Activated CD4-positive, alpha-beta memory T cell treated with anti-CD3 and anti-CD28 coated beads for 36 hours (primary cell): ENCODE measurements at regions not wholly inside any gene's neighbourhood (a gene's known extent, or its start where the extent isn't known, plus 50 kb on each side); places are given as distances from the start of the nearest gene placed in this dataset.
"Not testable (repeated sequence)": the region's sequence is repeated elsewhere in the genome, so short reads cannot be mapped to it uniquely, and the experiment has no call there.

ENCODE experiments used
- CTCF ChIA-PET: fragments of 350-600 bp; sonication (Branson Sonifier 250); formaldehyde crosslinking; loops from one replicate; lab custom pipeline; 2021; ENCODE audit warnings: antibody characterized with exemption, inconsistent platforms; lab: Charles Lee
- POLR2A ChIA-PET: fragments of 350-600 bp; sonication (Branson Sonifier 250); formaldehyde crosslinking; loops from one replicate; lab custom pipeline; 2021; ENCODE audit warnings: antibody characterized with exemption; lab: Charles Lee
- DNase-seq: peaks from one replicate; pipeline ENCODE4 v3.0.0-alpha.2; 2020
- H3K27ac Mint-ChIP-seq: one replicate; pipeline ENCODE4 v1.8.0; 2021; ENCODE audit warnings: mixed read lengths
- H3K27me3 Mint-ChIP-seq: one replicate; pipeline ENCODE4 v1.8.0; 2021; ENCODE audit warnings: mixed read lengths
- H3K36me3 Mint-ChIP-seq: one replicate; pipeline ENCODE4 v1.8.0; 2021; ENCODE audit warnings: mixed read lengths
- H3K4me1 Mint-ChIP-seq: one replicate; pipeline ENCODE4 v1.8.0; 2021; ENCODE audit warnings: low read depth, mixed read lengths
- H3K4me3 Mint-ChIP-seq: one replicate; pipeline ENCODE4 v1.8.0; 2021; ENCODE audit warnings: mild to moderate bottlenecking, mixed read lengths
- H3K9me3 Mint-ChIP-seq: one replicate; pipeline ENCODE4 v1.8.0; 2021; ENCODE audit warnings: mixed read lengths
- intact Hi-C: fragments of 100-400 bp; cut with micrococcal nuclease; formaldehyde crosslinking; loops from one replicate; pipeline ENCODE4 v1.15.1; 2023

DNA sequence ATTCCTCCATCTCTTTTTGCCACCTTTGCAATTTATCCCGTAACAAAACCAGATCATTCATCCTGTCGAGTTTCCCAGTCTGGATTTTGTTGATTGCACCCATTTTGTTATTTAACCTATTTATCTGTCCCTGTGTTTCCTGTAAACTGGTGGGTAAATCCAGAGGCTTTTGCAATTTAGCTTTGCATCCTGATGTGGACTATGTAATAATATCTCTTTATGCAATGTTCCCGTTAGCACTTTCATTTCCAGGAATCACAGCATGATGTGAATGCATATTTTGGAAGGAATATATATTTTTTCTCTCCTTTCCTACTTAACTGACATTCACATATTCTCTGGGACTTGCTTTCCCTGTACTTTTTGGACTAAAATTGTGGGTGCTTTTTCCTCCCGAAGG lies 240.3 kb upstream of the GAS1 start:
- H3K27ac Mint-ChIP-seq: no peak overlapping the region
- H3K36me3 Mint-ChIP-seq: no peaks in the 10 kb centered on the region
- no peak overlapping the region for H3K4me3 Mint-ChIP-seq
- intact Hi-C loops: no loop called here
- H3K9me3 Mint-ChIP-seq: peaks cover under 1% of the 10 kb centered on the region
- H3K4me1 Mint-ChIP-seq: no peaks in the 10 kb centered on the region
- ChIA-PET CTCF (interaction anchor here (1.0 kb wide), 1 partner anchor 18 kb away, joined by 3 read pairs; no protein-coding TSS in a partner anchor), POLR2A (no interaction called here)
- DNase-seq: no peak
- peaks cover 5% of the 10 kb centered on the region for H3K27me3 Mint-ChIP-seq

DNA sequence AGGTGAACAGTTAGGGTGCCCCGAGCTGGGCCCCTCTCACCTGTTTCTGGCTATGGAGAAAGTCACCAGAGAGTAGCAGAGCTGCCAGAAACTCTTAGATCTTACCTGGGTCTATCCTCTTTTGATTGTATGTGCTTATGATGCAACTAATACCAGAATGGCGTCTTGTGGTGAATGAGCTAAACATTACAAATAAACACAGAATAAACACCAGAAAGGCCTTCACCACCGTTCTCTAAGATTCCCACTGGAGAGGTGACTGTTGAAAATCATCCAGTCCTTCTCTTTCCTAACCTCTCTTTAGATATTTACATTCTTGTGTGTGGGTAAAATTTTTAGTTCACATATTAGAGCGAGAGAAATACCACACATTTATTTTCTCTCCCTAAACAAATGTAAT lies 241.7 kb upstream of the GAS1 start:
- Mint-ChIP-seq H3K4me1 (no peaks in the 10 kb centered on the region), H3K27me3 (peaks cover 7% of the 10 kb centered on the region), H3K27ac (no peak overlapping the region), H3K4me3 (no peak overlapping the region), H3K36me3 (no peaks in the 10 kb centered on the region), H3K9me3 (no peaks in the 10 kb centered on the region)
- CTCF ChIA-PET: no interaction called here
- DNase-seq: no peak
- intact Hi-C loops: no loop called here
- POLR2A ChIA-PET: no interaction called here

DNA sequence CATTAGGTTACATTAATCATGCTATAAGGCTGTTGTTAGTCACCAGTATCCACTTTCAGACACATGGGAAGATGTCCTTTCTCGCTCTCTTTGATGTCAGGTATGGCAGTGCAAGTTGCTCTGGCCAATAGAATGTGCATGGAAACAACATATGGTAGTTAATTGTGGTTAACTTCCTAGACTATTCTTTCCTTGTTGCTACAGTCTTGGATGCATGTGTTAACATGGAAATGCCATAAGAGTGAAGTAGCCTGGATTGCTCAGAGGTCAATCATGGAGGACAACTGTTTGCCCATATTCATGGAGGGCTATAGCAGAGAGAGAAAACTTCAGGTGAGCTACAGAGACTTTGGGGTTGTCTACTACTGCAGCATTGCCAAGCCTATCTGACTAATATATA lies 245.8 kb upstream of the GAS1 start:
- H3K9me3 Mint-ChIP-seq: no peaks in the 10 kb centered on the region
- H3K27ac Mint-ChIP-seq: no peak overlapping the region
- CTCF ChIA-PET: no interaction called here
- H3K4me3 Mint-ChIP-seq: no peak overlapping the region
- intact Hi-C loops: no loop called here
- no peaks in the 10 kb centered on the region for H3K36me3 Mint-ChIP-seq
- no peaks in the 10 kb centered on the region for H3K4me1 Mint-ChIP-seq
- POLR2A ChIA-PET: no interaction called here
- no peak for DNase-seq
- H3K27me3 Mint-ChIP-seq: peaks cover 19% of the 10 kb centered on the region

DNA sequence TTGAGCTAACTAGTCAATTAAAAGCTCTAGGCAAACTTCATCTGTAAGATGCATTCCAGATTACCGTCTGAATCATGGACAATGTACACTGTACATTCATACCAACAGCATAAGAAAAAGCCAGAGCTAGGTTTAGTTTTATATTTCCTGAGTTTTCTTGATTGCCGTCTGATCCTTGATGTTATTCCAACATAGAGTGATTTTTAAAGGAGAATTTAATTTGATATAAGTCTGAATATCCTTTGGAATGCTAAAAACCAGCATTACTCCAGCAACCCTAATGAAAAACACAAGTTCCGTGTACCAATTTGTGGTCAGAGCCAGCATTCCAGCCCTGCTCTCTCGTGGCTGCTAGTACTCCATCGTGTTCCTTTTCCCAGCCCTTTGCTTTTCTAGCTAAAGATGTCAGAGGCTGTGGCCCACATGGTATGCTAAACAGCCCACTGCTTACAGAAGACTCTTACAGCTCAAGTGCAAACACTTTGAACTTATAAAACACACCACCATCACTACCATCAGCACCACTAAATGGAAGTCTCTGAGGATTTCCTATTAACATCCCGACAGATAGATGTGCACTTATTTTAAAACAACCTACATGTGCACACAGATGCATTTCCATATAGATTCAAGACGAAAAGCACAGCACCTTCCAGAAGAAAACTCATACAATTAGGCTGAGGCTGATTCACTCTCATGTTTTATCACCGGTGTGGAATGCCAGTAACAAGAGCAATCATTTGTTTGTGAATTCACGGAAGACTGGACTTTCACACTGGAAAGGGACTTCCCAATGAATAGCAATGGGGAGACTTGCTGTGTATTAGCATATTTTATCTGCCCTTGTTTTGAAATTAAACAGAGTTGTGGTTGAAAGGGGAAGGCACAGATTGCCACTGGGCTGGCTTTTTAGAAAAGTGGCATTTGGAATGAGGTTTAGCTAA lies 246.9 kb upstream of the GAS1 start:
- Mint-ChIP-seq H3K4me1 (no peaks in the 10 kb centered on the region), H3K27ac (no peak overlapping the region), H3K9me3 (no peaks in the 10 kb centered on the region), H3K36me3 (no peaks in the 10 kb centered on the region), H3K27me3 (peaks cover 20% of the 10 kb centered on the region), H3K4me3 (no peak overlapping the region)
- ChIA-PET CTCF (no interaction called here), POLR2A (no interaction called here)
- intact Hi-C loops: no loop called here
- DNase-seq: no peak

DNA sequence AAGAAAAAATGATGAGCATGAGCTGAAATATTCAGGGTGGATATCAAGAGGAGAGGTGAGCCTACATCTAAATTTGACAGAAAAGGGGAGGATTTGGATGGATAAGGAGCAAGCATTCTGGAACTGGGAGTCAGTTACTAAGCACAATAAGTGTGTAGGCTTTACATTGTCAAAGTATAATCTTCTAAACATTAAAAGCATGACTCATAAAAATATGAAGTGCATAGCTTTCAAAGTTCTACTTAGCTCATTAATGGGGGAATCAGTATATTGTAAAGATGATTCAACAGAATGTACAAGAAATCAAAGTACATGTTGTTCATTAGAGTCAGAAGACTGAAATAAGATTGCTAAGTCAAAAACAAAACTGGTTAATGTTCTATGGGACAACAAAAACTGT lies 248.0 kb upstream of the GAS1 start:
- Mint-ChIP-seq H3K36me3 (no peaks in the 10 kb centered on the region), H3K27me3 (peaks cover 20% of the 10 kb centered on the region), H3K4me3 (no peak overlapping the region), H3K4me1 (no peaks in the 10 kb centered on the region), H3K27ac (no peak overlapping the region), H3K9me3 (no peaks in the 10 kb centered on the region)
- ChIA-PET POLR2A (no interaction called here), CTCF (no interaction called here)
- no peak for DNase-seq
- intact Hi-C loops: no loop called here

DNA sequence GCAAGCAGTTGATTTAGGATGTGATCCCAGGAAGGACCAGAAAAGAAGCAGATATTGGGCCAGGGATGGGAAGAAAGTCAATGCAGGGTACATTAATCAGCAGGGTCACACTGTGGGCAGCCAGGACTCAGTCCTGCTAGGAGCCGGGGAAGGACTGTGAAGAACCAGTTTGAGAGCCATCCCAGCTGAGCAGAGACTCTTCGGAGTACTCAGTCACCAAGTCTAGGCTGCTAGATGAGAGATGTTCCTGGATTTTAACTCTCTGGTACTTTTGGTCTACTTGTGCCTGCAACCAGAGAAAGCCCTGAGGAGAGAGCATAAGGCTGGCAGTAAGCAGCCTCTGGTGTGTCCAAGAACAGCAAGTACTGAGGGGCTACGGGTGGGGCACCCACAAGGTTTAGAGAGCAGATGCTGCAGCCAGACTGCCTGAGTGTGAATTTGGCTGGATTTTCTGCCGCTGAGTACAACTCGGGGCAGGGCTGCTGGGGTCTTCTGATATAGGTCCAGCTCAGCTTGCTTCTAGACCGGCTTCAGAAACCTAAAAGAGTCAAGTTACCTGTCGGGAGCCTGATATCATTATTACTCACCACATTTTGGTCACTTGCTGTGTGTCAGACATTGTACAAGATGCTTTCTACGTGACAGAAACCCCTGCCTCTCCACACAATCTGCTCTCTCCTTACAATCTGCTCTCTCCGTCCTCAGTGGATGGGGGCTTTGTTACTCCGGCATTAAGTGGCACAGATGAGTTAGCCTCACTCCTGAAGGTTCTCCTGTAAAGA lies 250.2 kb upstream of the GAS1 start:
- POLR2A ChIA-PET: no interaction called here
- Mint-ChIP-seq H3K9me3 (no peaks in the 10 kb centered on the region), H3K4me1 (no peaks in the 10 kb centered on the region), H3K27me3 (peaks cover 22% of the 10 kb centered on the region), H3K4me3 (no peak overlapping the region), H3K27ac (no peak overlapping the region), H3K36me3 (no peaks in the 10 kb centered on the region)
- no peak for DNase-seq
- intact Hi-C loops: no loop called here
- CTCF ChIA-PET: no interaction called here

DNA sequence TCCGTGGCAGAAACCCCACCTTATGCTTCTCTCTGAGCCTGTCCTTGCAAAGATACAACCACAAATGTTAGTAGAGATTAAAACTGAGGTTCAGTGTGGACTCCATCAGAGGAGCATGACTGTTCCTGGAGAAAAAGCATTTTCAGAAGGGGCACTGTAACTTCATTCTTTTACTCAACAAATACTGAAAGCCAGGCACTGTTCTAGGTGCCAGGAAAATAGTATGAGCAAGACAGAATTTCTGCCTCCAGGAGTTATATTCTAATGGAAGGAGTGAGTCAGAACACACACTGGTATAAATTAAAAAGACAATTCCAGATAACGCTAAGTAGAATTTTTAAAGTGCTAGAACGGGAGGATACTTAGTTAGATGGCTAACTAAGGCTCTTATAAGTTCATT lies 251.4 kb upstream of the GAS1 start:
- H3K9me3 Mint-ChIP-seq: no peaks in the 10 kb centered on the region
- ChIA-PET CTCF (no interaction called here), POLR2A (no interaction called here)
- no peak overlapping the region for H3K4me3 Mint-ChIP-seq
- no peak for DNase-seq
- H3K36me3 Mint-ChIP-seq: no peaks in the 10 kb centered on the region
- H3K27ac Mint-ChIP-seq: no peak overlapping the region
- H3K4me1 Mint-ChIP-seq: no peaks in the 10 kb centered on the region
- intact Hi-C loops: no loop called here
- peaks cover 19% of the 10 kb centered on the region for H3K27me3 Mint-ChIP-seq

DNA sequence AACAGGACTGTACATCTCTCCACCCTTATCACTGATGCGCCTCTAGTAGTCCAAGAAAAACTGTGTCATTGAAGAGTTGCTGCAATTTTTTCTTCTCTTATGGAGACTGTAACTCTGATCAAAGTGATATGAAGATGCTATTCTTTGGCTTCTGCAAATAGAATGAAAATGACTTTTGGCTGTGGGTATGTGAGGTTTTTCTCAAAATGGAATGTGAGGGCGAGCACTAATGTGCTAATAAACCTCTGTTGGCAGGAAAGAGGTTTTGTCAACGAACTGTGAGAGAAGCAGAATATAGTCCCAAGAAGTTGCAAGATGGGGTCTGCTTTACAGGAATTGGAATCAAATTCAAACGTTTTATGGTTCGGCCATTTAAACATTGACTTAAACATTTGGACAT lies 252.0 kb upstream of the GAS1 start:
- Mint-ChIP-seq H3K27me3 (peaks cover 19% of the 10 kb centered on the region), H3K4me3 (no peak overlapping the region), H3K4me1 (no peaks in the 10 kb centered on the region), H3K36me3 (no peaks in the 10 kb centered on the region), H3K27ac (no peak overlapping the region), H3K9me3 (no peaks in the 10 kb centered on the region)
- CTCF ChIA-PET: no interaction called here
- no peak for DNase-seq
- POLR2A ChIA-PET: no interaction called here
- intact Hi-C loops: no loop called here

DNA sequence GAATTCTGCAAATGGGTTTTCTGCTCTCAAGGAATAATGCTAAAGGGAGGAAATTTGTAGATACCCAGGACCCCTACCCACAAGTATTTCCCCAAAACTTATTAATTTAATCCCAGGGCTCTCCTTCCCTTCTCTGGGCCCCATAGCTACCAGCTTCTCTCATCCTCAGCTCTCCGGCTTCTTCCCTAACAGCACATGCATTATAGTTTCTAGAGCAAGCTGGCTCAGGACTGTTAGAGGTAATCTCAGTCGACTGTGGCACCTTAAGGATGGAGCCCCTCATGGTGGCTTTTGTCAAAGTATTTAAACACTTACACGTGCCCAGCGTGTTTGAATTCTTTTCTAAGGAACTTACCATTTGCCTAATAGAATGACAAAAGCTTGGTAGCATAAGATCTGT lies 252.5 kb upstream of the GAS1 start:
- Mint-ChIP-seq H3K9me3 (no peaks in the 10 kb centered on the region), H3K4me1 (no peaks in the 10 kb centered on the region), H3K36me3 (no peaks in the 10 kb centered on the region), H3K27me3 (peaks cover 17% of the 10 kb centered on the region), H3K27ac (no peak overlapping the region), H3K4me3 (no peak overlapping the region)
- ChIA-PET CTCF (no interaction called here), POLR2A (no interaction called here)
- DNase-seq: no peak
- intact Hi-C loops: no loop called here

DNA sequence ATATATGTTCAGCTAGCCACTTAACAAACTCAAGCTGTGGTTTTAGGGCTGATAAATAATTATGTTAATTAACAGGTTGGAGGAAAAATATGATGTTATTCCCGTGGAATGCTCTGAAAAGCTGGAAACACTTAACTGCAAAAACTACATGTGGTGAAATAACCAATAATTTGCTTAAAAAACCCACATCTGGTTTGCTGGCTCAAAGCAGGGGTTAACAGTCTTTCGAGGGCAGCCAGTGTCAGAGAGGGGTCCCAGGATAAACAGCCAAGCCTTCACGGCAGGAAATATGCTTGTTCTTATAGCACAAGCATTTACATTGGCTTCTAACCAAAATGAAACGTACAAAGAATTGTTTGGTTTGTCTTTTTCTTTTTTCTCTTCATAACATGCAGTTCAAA lies 254.0 kb upstream of the GAS1 start:
- Mint-ChIP-seq H3K27ac (no peak overlapping the region), H3K4me1 (no peaks in the 10 kb centered on the region), H3K4me3 (no peak overlapping the region), H3K36me3 (no peaks in the 10 kb centered on the region), H3K9me3 (no peaks in the 10 kb centered on the region), H3K27me3 (peaks cover 14% of the 10 kb centered on the region)
- CTCF ChIA-PET: no interaction called here
- intact Hi-C loops: no loop called here
- POLR2A ChIA-PET: no interaction called here
- no peak for DNase-seq

DNA sequence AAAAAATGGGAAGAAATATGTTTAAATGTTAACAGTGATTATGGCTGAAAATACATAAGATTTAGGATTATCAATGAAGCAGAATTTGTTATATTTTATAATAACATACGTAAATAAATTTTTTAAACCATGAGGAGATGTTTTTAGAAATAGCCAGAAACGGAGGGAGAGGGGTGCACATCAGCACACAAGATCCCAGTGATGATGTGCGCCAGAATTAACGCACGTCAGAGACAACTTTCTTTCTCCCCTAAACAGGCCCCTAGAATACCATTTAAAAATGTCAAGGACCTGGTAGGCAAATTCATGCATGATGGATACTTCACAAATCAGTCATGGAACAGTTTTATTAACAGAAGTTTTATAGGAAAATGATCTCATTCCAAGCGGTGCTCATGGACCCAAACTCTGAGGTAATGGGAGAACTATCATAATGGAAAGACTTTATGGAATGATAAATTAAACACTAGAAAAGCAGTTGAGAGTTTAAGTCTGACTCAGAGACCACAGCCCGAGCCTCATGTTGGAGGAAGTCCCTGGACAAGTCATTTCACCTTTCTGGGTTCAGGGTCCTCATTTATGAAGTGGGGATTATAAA lies 258.9 kb upstream of the GAS1 start:
- POLR2A ChIA-PET: no interaction called here
- no peaks in the 10 kb centered on the region for H3K9me3 Mint-ChIP-seq
- H3K36me3 Mint-ChIP-seq: no peaks in the 10 kb centered on the region
- CTCF ChIA-PET: no interaction called here
- H3K27me3 Mint-ChIP-seq: peaks cover 2% of the 10 kb centered on the region
- intact Hi-C loops: no loop called here
- no peak for DNase-seq
- H3K27ac Mint-ChIP-seq: no peak overlapping the region
- no peak overlapping the region for H3K4me3 Mint-ChIP-seq
- no peaks in the 10 kb centered on the region for H3K4me1 Mint-ChIP-seq

DNA sequence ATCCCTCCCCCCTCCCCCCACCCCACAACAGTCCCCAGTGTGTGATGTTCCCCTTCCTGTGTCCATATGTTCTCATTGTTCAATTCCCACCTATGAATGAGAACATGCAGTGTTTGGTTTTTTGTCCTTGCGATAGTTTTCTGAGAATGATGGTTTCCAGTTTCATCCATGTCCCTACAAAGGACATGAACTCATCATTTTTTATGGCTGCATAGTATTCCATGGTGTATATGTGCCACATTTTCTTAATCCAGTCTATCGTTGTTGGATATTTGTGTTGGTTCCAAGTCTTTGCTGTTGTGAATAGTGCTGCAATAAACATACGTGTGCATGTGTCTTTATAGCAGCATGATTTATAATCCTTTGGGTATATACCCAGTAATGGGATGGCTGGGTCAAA lies 263.4 kb upstream of the GAS1 start:
- DNase-seq, POLR2A ChIA-PET: not testable (repeated sequence)

More for the DNA sequence above, 263.4 kb upstream of the GAS1 start:
- H3K27ac Mint-ChIP-seq, H3K4me1 Mint-ChIP-seq, H3K9me3 Mint-ChIP-seq, H3K36me3 Mint-ChIP-seq, CTCF ChIA-PET, H3K27me3 Mint-ChIP-seq, H3K4me3 Mint-ChIP-seq, intact Hi-C loops: not testable (repeated sequence)
